ENCODE measurements at regions not wholly inside any gene's neighbourhood (a gene's known extent, or its start where the extent isn't known, plus 50 kb on each side); places are given as distances from the start of the nearest gene placed in this dataset.

DNA sequence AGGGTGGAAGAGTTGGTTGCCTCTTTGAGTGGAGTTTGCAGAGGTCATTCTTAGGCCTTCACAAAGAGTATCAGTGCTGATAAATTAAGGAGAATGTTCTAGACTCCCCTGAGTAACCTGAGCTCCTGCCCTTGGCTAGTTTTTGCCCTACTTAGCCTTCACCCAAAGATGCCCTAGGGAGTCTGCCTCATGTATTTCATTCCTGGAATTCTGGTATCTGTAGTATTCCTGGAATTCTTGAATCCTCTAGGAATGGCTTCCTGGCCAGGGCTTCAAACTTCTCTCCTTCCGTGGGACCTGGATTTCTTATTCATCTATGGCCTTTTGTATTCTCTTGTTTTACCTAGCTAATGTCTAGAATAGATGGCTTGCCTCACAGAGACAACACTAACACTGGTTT, 701.1 kb downstream of the NOVA1 start:
- TF ChIP-seq, protein P1, sequence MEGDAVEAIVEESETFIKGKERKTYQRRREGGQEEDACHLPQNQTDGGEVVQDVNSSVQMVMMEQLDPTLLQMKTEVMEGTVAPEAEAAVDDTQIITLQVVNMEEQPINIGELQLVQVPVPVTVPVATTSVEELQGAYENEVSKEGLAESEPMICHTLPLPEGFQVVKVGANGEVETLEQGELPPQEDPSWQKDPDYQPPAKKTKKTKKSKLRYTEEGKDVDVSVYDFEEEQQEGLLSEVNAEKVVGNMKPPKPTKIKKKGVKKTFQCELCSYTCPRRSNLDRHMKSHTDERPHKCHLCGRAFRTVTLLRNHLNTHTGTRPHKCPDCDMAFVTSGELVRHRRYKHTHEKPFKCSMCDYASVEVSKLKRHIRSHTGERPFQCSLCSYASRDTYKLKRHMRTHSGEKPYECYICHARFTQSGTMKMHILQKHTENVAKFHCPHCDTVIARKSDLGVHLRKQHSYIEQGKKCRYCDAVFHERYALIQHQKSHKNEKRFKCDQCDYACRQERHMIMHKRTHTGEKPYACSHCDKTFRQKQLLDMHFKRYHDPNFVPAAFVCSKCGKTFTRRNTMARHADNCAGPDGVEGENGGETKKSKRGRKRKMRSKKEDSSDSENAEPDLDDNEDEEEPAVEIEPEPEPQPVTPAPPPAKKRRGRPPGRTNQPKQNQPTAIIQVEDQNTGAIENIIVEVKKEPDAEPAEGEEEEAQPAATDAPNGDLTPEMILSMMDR (IDR thresholded peaks at IDR 0.05), result no peak
- TF ChIP-seq POLR2A (IDR thresholded peaks at IDR 0.05; ENCODE audit: low read length), result no peak
- TF ChIP-seq RFX5 (IDR thresholded peaks at IDR 0.05), result no peak
- TF ChIP-seq PBX3 (IDR thresholded peaks at IDR 0.05), result no peak
- TF ChIP-seq RAD21 (conservative IDR thresholded peaks at IDR 0.05 in 1 of 2, IDR thresholded peaks at IDR 0.05 in 1 of 2), result no peak
- TF ChIP-seq NFE2L2 (conservative IDR thresholded peaks at IDR 0.05; ENCODE audit: low read length), result no peak
- TF ChIP-seq EHMT2 (IDR thresholded peaks at IDR 0.05; ENCODE audit: low read depth), result no peak
- TF ChIP-seq POLR2AphosphoS2 (conservative IDR thresholded peaks at IDR 0.05; ENCODE audit: low read length), result no peak
- TF ChIP-seq CEBPB (IDR thresholded peaks at IDR 0.05), result no peak
- TF ChIP-seq USF2 (IDR thresholded peaks at IDR 0.05), result no peak

All from A549 (cell line).